H7 (cell line): ENCODE measurements at regions not wholly inside any gene's neighbourhood (a gene's known extent, or its start where the extent isn't known, plus 50 kb on each side); places are given as distances from the start of the nearest gene placed in this dataset.

Experiments used
- DNase-seq: peaks from one replicate; pipeline ENCODE4 v3.0.0; 2012
- H3K27me3 ChIP-seq: 2 replicates; pipeline ENCODE4 v1.6.0; 2011; ENCODE audit warnings: mild to moderate bottlenecking, low read length; ENCODE audit not compliant: control insufficient read depth, insufficient read depth
- H3K36me3 ChIP-seq: replicated peaks from 2 replicates; pipeline ENCODE4 v1.5.1; 2011; ENCODE audit warnings: low read length; ENCODE audit not compliant: control insufficient read depth, insufficient read depth
- H3K4me3 ChIP-seq: 2 replicates; pipeline ENCODE4 v1.5.1; 2011; ENCODE audit warnings: low read depth, mild to moderate bottlenecking, control low read depth, low read length, moderate library complexity; ENCODE audit not compliant: insufficient read depth

DNA sequence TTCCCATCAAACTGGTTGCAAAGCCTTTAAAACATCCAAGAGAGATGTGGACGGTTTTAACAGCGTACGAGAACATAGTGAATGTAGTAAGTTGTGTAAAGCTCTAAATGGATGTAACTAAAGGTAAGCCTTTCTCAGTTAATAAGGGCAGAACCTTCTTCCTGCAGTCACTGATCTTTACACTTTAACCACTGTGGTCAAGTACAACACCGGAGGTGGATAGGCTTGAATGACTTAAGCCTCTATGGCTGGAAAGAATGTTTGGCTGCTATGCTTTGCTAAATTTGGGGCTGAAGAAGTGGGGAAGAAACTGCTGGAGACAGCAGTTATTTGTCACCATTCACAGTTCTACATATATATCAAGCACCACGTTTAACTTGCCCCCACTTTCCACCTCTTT is 285.1 kb upstream of the FMR1 start:
- Histone ChIP-seq H3K4me3 (no peak overlapping the region), H3K27me3 (no peaks in the 10 kb centered on the region), H3K36me3 (no peaks in the 10 kb centered on the region)
- DNase-seq, result no peak

DNA sequence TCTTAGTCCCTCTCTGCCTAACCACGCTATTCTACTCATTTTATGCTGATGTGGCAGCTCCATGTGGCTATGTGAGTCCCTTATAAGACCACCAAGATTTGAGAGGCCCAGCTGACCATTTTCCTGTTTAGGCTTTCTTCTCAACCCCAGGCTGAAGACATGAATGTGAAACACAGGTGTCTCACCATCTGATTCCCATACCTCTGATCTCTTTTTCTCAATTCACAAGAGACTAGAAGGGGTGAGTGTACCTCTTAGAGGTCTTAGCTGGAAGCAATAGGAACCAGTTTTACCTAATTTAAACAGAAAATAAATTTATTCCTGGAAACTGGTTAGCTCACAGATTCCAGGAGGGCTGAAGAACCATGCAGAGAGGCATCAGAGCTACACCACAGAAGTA is 276.5 kb upstream of the FMR1 start:
- DNase-seq, result no peak
- H3K36me3 ChIP-seq, result no peaks in the 10 kb centered on the region
- no peaks in the 10 kb centered on the region for H3K27me3 ChIP-seq
- no peak overlapping the region for H3K4me3 ChIP-seq

DNA sequence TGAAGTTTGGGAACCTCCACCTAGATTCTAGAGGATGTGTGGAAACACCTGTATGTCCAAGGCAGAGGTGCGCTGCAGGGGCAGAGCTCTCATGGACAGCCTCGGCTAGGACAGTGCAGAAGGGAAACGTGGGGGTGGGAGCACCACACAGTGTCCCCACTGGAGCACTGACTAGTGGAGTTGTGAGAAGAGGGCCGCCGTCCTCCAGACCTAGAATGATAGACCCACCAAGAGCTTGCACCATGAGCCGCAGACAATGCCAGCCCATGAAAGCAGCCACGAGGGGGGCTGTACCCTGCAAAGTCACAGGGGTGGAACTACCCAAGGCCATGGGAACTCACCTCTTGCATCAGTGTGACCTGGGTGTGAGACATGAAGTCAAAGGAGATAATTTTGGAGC is 274.5 kb upstream of the FMR1 start:
- H3K36me3 ChIP-seq, result no peaks in the 10 kb centered on the region

DNA sequence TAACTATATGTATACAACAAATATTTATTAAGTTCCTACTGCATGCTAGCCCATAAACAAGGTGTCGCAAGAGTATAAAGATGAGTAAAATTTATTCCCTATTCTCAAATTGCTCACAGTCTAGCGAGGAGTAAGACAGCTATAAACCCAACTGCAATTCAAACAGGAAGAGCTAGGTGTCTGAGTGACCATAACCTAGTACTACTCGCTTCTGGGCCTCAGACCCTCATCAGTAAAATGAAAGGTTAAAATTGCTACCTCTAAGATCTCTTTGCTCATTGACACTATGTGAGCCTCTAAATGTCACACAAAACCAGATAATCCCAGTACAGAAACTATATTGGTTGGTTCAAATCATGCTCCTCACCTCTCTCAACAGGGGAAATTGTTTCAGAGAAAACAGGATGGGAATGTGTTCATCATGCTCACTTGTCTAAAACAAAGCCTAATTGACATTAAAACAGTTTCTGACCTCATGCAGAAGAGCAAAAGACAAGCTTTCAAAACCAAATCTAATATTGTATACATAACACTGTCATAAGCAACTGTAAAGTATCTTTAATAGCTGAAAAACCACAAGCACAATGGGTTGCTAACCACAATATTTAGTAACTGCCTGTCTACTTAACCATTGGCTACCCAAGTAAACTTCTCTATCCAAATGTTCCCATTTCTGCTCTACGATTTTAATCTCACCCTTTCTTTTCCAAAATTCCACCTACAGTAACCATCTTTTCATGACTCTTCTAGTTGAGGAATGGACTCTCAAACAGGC is 264.6 kb upstream of the FMR1 start:
- DNase-seq, result no peak
- Histone ChIP-seq H3K27me3 (no peaks in the 10 kb centered on the region), H3K36me3 (no peaks in the 10 kb centered on the region), H3K4me3 (no peak overlapping the region)

More for the DNA sequence above, 274.5 kb upstream of the FMR1 start:
- Histone ChIP-seq H3K4me3 (no peak overlapping the region), H3K27me3 (no peaks in the 10 kb centered on the region)
- DNase-seq, result no peak

DNA sequence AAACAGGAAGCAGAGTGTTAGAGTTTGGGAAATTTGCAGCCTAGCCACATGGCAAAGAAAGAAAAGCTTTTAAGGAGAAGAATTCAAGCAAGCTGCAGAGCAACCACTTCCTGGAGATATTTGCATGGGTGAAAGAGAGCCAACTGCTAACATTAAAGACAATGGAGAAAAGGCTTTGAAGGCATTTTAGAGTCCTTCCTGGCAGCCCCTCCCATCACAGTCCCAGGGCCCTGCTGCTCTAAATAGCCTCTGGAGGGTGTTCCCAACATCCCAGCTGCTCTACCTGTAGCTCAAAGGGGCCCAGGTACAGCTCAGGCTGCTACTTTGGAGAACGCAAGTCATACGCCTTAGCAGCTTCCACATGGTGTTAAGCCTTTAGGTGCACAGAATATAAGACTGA is 235.9 kb upstream of the FMR1 start:
- DNase-seq, result no peak
- Histone ChIP-seq H3K27me3 (peaks cover 82% of the 10 kb centered on the region), H3K4me3 (no peak overlapping the region), H3K36me3 (no peaks in the 10 kb centered on the region)

DNA sequence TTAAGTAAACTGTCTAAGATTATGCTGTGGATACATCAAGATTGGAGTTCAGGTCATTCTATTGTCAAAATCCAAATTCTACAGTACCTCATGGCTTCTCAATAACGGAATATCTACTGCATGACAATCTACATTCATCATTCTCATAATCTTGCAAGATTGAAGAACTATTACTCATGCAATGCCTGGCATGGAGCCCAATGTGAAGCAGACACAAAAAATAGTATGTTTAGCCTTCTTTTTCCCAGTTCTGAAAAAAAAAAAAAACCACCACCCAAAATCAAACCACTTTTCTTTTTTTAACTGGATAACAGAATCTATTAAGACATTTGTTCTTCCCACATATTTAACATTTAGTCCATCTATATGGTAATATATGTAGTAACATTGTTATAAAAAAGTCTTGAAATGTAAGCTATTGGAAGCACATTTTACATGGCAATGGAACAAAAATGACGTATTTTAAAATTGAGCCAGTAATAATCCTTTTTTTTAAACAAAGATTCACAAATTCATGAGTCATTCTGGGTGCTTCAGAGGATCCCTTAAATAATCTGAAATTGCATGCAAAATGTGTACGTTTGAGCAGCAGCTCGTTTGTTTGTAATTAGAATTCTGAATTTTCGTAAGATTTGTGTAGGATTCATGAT is 232.2 kb upstream of the FMR1 start:
- Histone ChIP-seq H3K27me3 (peaks cover 67% of the 10 kb centered on the region), H3K4me3 (no peak overlapping the region), H3K36me3 (no peaks in the 10 kb centered on the region)
- no peak for DNase-seq

DNA sequence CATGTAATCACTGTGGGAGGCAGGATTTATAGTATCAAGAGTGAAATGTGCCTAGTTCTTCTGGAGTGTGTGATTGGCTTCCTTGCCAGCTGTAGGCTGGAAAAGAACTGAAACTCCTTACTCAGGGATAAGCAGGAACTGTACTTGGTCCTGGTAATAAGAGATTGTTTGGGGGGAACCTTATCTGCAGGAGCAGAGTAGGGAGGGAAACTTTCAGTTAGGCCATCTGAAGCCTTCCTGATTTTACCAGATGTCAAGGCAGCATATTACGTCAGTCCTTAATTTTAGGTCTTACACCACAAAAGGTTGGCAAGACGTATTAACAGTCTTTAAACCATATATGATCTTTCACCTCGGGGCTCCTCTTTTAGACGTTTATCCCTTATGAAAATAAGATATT is 231.5 kb upstream of the FMR1 start:
- DNase-seq, result no peak
- no peaks in the 10 kb centered on the region for H3K36me3 ChIP-seq
- H3K27me3 ChIP-seq, result peaks cover 60% of the 10 kb centered on the region
- no peak overlapping the region for H3K4me3 ChIP-seq

DNA sequence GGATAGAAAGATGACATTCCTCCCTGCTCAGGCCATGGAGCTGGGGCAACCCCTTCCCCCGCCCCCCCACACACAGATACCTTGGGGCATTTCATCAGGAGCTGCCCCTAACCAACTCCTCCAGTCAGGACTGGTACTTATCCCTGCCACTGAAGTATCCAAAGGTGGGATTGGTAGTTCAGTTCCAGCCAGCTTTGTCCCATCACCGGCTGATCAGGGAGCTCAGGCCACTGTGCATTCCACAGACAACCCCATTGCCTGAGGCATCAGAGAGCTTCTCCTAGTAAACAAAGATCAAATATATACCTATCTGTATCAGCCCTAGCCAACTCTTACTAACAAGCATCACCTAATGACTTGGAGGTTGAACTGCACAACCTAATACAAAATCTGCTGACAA is 218.2 kb upstream of the FMR1 start:
- H3K27me3 ChIP-seq, result peaks cover 93% of the 10 kb centered on the region
- no peak for DNase-seq
- H3K36me3 ChIP-seq, result no peaks in the 10 kb centered on the region
- H3K4me3 ChIP-seq, result no peak overlapping the region

DNA sequence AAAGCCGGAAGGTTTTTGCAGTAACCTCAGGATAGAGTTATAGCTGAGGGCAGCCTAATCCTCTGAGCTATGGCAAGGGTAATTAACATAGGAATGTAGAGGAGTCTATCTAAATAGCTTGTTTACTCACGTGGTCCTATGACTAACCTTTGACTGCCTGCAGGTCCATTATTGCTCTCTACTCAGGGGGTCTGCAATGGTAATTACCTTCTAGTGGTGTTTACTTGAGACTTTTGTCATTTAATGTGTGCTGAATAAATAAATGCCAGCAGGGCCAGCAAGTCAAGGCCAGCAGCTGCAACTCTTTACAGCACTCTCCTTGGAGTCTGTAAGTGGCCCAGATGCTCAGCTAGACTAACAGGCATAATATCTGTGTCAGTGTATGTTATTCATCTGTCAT is 212.7 kb upstream of the FMR1 start:
- peak; percentile 11 for DNase-seq
- no peaks in the 10 kb centered on the region for H3K36me3 ChIP-seq
- H3K4me3 ChIP-seq, result no peak overlapping the region
- peaks cover 91% of the 10 kb centered on the region for H3K27me3 ChIP-seq

DNA sequence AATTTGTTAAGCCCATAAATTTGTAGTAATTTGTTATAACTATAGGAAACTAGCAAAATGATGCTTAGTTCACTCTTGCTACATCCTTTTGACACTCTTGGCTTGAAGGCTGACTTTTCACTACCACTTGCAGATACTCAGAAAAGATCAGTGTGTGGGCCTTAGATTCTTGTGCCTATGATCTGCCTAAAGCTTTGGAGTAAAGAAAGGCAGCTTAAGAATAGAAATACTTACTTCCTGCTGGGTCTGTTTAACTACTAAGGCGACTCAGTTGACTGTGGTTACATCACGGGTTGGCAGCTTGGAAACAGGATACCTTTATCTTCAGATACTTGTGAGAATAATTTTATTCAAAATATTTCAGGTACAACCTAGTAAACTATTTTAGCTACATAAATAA is 201.4 kb upstream of the FMR1 start:
- no peak overlapping the region for H3K4me3 ChIP-seq
- no peaks in the 10 kb centered on the region for H3K36me3 ChIP-seq
- DNase-seq, result no peak
- peaks cover 50% of the 10 kb centered on the region for H3K27me3 ChIP-seq

DNA sequence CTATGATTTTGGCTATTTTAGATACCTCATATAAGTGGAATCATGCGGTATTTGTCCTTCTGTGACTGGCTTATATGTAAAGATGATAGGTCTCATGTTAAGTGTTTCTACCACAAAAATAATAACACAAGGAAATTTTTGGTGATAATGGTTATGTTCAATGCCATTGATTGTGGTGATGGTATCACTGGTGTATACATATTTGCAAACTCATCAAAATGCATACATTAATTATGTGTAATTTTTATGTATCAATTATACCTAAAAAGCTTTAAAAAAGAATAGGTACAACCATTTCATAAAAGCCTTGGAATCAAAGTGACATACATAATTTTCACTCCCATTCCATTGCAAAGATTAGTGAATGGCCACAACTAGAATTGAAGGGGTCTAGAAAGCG is 178.3 kb upstream of the FMR1 start:
- H3K36me3 ChIP-seq, result no peaks in the 10 kb centered on the region
- no peak for DNase-seq
- H3K4me3 ChIP-seq, result no peak overlapping the region
- H3K27me3 ChIP-seq, result no peaks in the 10 kb centered on the region; the same call in 1 of the 2 replicates

DNA sequence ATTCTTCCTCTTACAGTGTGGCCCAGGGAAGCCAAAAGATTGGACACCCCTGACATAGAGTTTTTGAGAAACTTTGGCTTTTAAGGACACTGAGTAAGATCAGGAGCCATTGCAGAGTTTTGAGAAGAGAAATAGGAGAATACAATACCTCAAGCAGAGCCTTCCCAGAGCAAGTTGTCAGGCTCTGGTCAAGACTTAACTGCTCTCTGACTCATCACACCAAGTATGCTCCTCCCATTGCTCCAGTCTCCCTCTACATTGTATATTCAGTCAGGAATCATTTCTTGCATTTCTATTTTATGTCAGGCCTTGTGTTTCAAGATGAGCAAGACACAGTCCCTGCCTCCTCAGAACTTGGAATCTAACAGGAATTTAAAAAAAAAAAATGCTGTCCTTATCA is 176.4 kb upstream of the FMR1 start:
- H3K27me3 ChIP-seq, result no peaks in the 10 kb centered on the region; the same call in 1 of the 2 replicates
- peak; percentile 19 for DNase-seq
- H3K4me3 ChIP-seq, result no peak overlapping the region
- H3K36me3 ChIP-seq, result no peaks in the 10 kb centered on the region

DNA sequence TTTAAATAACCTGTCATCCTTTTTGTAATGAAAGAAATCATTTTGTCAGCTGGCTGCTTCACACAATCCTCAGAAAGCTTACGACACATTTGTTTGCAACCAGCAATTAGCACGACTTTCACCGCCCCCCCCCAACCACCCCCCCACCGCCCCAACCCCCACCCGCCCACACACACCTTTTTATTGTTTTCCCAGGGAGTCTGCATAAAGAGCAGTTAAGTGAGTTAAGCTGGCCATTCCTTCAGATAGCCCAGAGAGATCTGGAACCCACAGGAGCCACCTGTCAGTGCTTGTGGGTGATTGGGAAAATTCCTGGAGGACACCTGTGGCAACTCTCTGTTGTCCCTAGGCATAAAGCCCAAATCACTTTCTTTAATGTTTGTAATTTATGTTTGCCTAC is 175.7 kb upstream of the FMR1 start:
- peak; percentile 47 for DNase-seq
- no peak overlapping the region for H3K4me3 ChIP-seq

DNA sequence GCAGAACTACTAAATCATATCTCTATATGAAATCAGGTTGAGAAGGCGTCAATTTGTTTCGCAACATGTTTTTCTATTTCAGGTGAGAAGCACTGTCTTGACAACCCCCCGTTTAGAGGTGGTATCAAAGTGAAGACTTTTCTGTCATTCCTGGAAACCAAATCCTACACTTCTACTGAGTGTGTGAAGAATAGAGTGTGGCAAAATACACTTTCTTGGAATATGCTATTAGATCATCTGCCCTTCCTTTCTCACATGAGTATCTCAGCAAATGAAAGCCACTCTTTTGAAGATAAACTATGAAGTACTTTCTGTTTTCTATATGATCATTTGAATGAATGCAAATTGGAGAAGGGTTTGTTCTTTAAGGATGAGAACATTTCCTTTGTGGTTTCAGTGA is 174.0 kb upstream of the FMR1 start:
- H3K27me3 ChIP-seq, result no peaks in the 10 kb centered on the region; the same call in 1 of the 2 replicates
- no peaks in the 10 kb centered on the region for H3K36me3 ChIP-seq
- DNase-seq, result no peak

More for the DNA sequence above, 175.7 kb upstream of the FMR1 start:
- H3K27me3 ChIP-seq, result no peaks in the 10 kb centered on the region; the same call in 1 of the 2 replicates
- no peaks in the 10 kb centered on the region for H3K36me3 ChIP-seq

DNA sequence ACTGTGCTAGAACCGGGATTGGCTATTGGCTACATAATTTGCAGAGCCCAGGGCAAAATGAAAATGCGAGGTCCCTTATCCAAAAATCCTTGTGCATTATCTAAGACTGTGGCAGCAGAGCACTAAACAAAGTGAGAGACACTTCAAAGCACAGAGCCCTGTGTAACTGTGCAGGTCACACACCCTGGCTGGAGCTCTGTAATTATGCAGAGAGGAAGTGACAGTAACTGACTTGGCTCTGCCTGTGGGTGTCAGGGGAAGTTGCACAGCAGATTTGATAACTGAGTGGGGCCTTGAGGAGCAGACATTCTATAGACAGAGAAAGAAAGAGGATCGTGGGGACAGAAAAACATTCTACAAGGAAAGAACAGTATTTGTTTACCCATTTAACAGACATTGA is 173.5 kb upstream of the FMR1 start:
- Histone ChIP-seq H3K36me3 (no peaks in the 10 kb centered on the region), H3K4me3 (no peak overlapping the region), H3K27me3 (no peaks in the 10 kb centered on the region; the same call in 1 of the 2 replicates)
- no peak for DNase-seq

More for the DNA sequence above, 174.0 kb upstream of the FMR1 start:
- H3K4me3 ChIP-seq, result no peak overlapping the region
